DOHH2 (cell line): ENCODE measurements at regions not wholly inside any gene's neighbourhood (a gene's known extent, or its start where the extent isn't known, plus 50 kb on each side); places are given as distances from the start of the nearest gene placed in this dataset.

Experiments
- CTCF ChIP-seq: fragments of 200-600 bp; sonication (generic); IDR thresholded peaks from one replicate; pipeline ENCODE4 v1.5.1; 2014; ENCODE audit warnings: antibody characterized with exemption, mild to moderate bottlenecking, low read depth, low read length; ENCODE audit not compliant: poor library complexity, severe bottlenecking
- EZH2phosphoT487 ChIP-seq: fragments of 200-600 bp; sonication (generic); IDR thresholded peaks from 2 replicates; pipeline ENCODE4 v1.6.1; 2017; ENCODE audit warnings: borderline replicate concordance, mild to moderate bottlenecking, antibody characterized with exemption, low read length, moderate library complexity, mixed read lengths

GRCh38 chr2:236678307-236678975 lies 108.8 kb downstream of the ACKR3 start:
- TF ChIP-seq CTCF (no peak), EZH2phosphoT487 (no peak)
